ENCODE measurements at regions not wholly inside any gene's neighbourhood (a gene's known extent, or its start where the extent isn't known, plus 50 kb on each side); places are given as distances from the start of the nearest gene placed in this dataset.

GRCh38 chr9:93900971-93901861 lies 53.9 kb downstream of the BARX1 start:
- TF ChIP-seq BHLHE40 (IDR thresholded peaks at IDR 0.05; ENCODE audit: low read length), result no peak
- TF ChIP-seq HOXA7 (CRISPR knock-in tag; IDR thresholded peaks at IDR 0.05), result no peak
- no peak for TF ChIP-seq SCMH1 (CRISPR knock-in tag; IDR thresholded peaks at IDR 0.05; ENCODE audit: borderline replicate concordance)

All from HepG2 (cell line).